ENCODE measurements at regions not wholly inside any gene's neighbourhood (a gene's known extent, or its start where the extent isn't known, plus 50 kb on each side); places are given as distances from the start of the nearest gene placed in this dataset.

GRCh38 chr2:150977296-150977695, 284.4 kb downstream of the RBM43 start:
- DNase-seq (ENCODE audit: low read depth in 3 of 3) = no peak

GRCh38 chr2:150976604-150977003, 285.1 kb downstream of the RBM43 start:
- DNase-seq (ENCODE audit: low read depth in 3 of 3) = no peak

GRCh38 chr2:150974864-150975263, 286.8 kb downstream of the RBM43 start:
- no peak for DNase-seq (ENCODE audit: low read depth in 3 of 3)

GRCh38 chr2:150974234-150974633, 287.4 kb downstream of the RBM43 start:
- DNase-seq (ENCODE audit: low read depth in 3 of 3) = no peak

- no peak for DNase-seq (ENCODE audit: low read depth in 3 of 3)
These were observed 289.8 kb downstream of the RBM43 start for GRCh38 chr2:150971910-150972309.

GRCh38 chr2:150963336-150963735, 298.3 kb downstream of the RBM43 start:
- DNase-seq (ENCODE audit: low read depth in 3 of 3) = no peak

- no peak for DNase-seq (ENCODE audit: low read depth in 3 of 3)
These were observed 306.4 kb downstream of the RBM43 start for GRCh38 chr2:150955231-150955630.

- no peak for DNase-seq (ENCODE audit: low read depth in 3 of 3)
These were observed 314.8 kb downstream of the RBM43 start for GRCh38 chr2:150946831-150947230.

GRCh38 chr2:150944315-150944714, 317.3 kb downstream of the RBM43 start:
- DNase-seq (ENCODE audit: low read depth in 3 of 3) = no peak

- no peak for DNase-seq (ENCODE audit: low read depth in 3 of 3)
These were observed 322.6 kb downstream of the RBM43 start for GRCh38 chr2:150939087-150939486.

GRCh38 chr2:150938527-150938926, 323.1 kb downstream of the RBM43 start:
- DNase-seq (ENCODE audit: low read depth in 3 of 3) = no peak

GRCh38 chr2:150937030-150937429, 324.6 kb downstream of the RBM43 start:
- no peak for DNase-seq (ENCODE audit: low read depth in 3 of 3)

- DNase-seq (ENCODE audit: low read depth in 3 of 3) = no peak
These were observed 330.2 kb downstream of the RBM43 start for GRCh38 chr2:150931451-150931850.

- DNase-seq (ENCODE audit: low read depth in 3 of 3) = no peak
These were observed 336.1 kb downstream of the RBM43 start for GRCh38 chr2:150925611-150926010.

- no peak for DNase-seq (ENCODE audit: low read depth in 3 of 3)
These were observed 336.8 kb downstream of the RBM43 start for GRCh38 chr2:150924878-150925277.

- no peak for DNase-seq (ENCODE audit: low read depth in 3 of 3)
These were observed 341.8 kb downstream of the RBM43 start for GRCh38 chr2:150919901-150920300.

- no peak for DNase-seq (ENCODE audit: low read depth in 3 of 3)
These were observed 343.5 kb downstream of the RBM43 start for GRCh38 chr2:150917961-150918713.

GRCh38 chr2:150916467-150917396, 344.9 kb downstream of the RBM43 start:
- no peak for DNase-seq (ENCODE audit: low read depth in 3 of 3)

GRCh38 chr2:150911766-150912280, 349.8 kb downstream of the RBM43 start:
- DNase-seq (ENCODE audit: low read depth in 3 of 3) = no peak

GRCh38 chr2:150909613-150910012, 352.1 kb downstream of the RBM43 start:
- no peak for DNase-seq (ENCODE audit: low read depth in 3 of 3)

GRCh38 chr2:150909090-150909489, 352.6 kb downstream of the RBM43 start:
- DNase-seq (ENCODE audit: low read depth in 3 of 3) = no peak

- no peak for DNase-seq (ENCODE audit: low read depth in 3 of 3)
These were observed 354.2 kb downstream of the RBM43 start for GRCh38 chr2:150907466-150907865.

- no peak for DNase-seq (ENCODE audit: low read depth in 3 of 3)
These were observed 358.2 kb downstream of the RBM43 start for GRCh38 chr2:150903461-150903860.

All from stimulated activated CD4-positive, alpha-beta T cell treated with anti-CD3 and anti-CD28 coated beads, TNF-alpha, amount 100 ng/mL, for 24 hours (primary cell).